GM12892 (cell line): ENCODE measurements at regions not wholly inside any gene's neighbourhood (a gene's known extent, or its start where the extent isn't known, plus 50 kb on each side); places are given as distances from the start of the nearest gene placed in this dataset.

Source experiments
- DNase-seq: peaks from one replicate; pipeline ENCODE4 v3.0.0; 2011; ENCODE audit not compliant: insufficient read length
- FAIRE-seq: peaks from 2 replicates; lab custom pipeline; 2011; peaks lifted over from hg19 to GRCh38; lab: Jason Lieb, UNC
- POLR2A ChIP-seq: IDR thresholded peaks from 2 replicates; pipeline ENCODE4 v1.6.1; 2011; ENCODE audit warnings: low read depth, low read length, control low read depth
- POLR2AphosphoS5 ChIP-seq: IDR thresholded peaks from 2 replicates; pipeline ENCODE4 v1.6.1; 2011; ENCODE audit warnings: low read depth, low read length, control low read depth
- TAF1 ChIP-seq: IDR thresholded peaks from 2 replicates; pipeline ENCODE4 v1.6.1; 2011; ENCODE audit warnings: low read depth, mild to moderate bottlenecking, control low read depth, low read length, borderline replicate concordance

GRCh38 chr6:134482593-134483270 lies 164.8 kb upstream of the SGK1 start:
- TF ChIP-seq POLR2AphosphoS5 (no peak), POLR2A (no peak), TAF1 (no peak)
- DNase-seq, result no peak
- FAIRE-seq, result no peak

DNA sequence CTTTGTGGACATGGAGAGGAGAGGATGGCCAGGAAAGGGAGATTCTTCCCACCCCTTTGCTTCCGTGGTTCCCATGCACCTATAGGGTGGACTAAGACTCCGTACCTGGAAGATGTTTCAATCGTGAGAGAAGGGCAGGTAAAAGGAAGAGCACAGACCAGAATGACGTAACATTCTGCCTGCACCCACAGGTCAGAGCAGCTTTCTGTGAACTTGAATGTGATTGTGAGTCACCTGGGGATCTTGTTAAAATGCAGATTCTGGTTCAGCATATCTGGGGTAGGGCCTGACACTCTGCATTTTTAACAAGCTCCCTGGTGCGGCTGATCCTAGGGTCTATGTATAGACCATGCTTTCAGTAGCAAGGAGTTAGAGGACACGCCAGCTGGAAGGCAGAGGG lies 164.1 kb upstream of the SGK1 start:
- FAIRE-seq (no peak), DNase-seq (no peak)
- TF ChIP-seq TAF1 (no peak), POLR2A (no peak), POLR2AphosphoS5 (no peak)

GRCh38 chr6:134480593-134480992 lies 162.7 kb upstream of the SGK1 start:
- TF ChIP-seq TAF1 (no peak), POLR2AphosphoS5 (no peak)
- FAIRE-seq, result no peak

DNA sequence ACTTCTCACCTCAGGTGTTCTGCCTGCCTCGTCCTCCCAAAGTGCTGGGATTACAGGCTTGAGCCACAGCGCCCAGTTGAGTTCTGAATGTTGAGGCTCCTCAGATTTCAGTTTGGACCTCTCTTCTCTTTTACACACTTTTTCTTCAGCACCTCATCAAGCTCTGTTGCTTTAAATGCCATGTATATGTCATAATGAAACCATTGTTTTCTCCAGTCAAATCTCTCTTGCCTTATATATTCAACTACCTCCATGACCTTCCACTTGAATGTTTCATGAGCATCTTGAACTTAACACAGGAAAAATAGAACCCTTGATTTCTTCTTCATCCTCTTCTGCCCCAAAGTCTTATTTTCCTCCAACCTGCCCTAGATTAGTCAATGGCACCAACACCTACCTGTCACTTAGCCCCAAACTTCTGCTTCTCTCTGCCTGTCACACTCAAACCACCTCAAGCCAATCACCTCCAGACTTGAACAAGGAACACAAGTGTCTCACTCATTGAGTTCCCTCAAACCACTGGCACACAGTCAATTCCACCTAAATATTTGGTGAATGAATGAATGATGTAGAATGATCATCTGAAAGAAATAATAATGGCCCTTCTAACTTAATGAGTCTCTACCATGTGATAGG lies 161.0 kb upstream of the SGK1 start:
- FAIRE-seq, result no peak
- DNase-seq, result no peak
- TF ChIP-seq POLR2AphosphoS5, result no peak
- TF ChIP-seq POLR2A, result no peak
- TF ChIP-seq TAF1, result no peak

More at GRCh38 chr6:134480593-134480992, 162.7 kb upstream of the SGK1 start:
- no peak for DNase-seq

GRCh38 chr6:134477991-134478635 lies 160.2 kb upstream of the SGK1 start:
- TF ChIP-seq TAF1 (no peak), POLR2A (no peak), POLR2AphosphoS5 (no peak)
- DNase-seq, result no peak
- no peak for FAIRE-seq

DNA sequence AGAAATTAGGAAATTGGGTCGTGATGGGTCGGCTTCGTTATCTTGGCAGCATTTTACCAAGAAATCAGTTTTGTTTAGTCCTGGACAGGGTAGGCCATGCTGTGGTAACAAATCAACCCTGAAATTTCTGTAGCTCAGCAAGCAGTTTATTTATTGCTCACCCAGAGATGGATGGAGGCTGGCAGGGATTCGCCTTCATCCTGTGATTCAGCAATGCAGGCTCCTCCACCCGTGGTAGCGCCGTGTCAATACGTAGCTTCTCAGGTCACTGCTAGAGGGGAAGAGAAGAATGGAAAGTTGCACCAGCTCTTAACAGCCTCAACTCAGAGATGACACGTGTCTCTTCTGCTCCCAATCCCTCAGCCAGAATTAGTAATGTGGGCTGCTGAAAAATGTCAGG lies 157.0 kb upstream of the SGK1 start:
- TF ChIP-seq POLR2AphosphoS5, result no peak
- no peak for TF ChIP-seq POLR2A
- TF ChIP-seq TAF1, result no peak
- FAIRE-seq (no peak), DNase-seq (no peak)

DNA sequence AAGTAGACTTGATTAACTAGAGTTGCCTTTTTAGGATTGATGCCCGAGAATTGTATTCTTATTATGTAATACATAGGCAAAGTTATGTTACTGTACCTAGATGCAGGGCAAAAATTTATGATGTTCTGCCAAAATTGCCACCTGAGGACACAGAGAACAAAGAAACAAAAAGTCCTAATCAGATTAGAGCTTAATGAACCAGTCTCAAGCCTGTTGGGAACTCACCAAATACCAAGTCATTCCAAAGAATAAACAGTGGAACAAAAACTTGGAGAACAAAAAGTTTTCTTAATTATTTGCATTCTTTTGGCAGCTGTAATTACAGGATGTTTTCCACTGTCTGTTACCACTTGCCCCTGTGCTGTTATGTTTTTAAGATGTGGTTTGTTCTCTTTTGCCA lies 154.7 kb upstream of the SGK1 start:
- DNase-seq (no peak), FAIRE-seq (no peak)
- no peak for TF ChIP-seq POLR2A

- no peak for TF ChIP-seq POLR2A
- no peak for TF ChIP-seq TAF1
- TF ChIP-seq POLR2AphosphoS5, result no peak
- FAIRE-seq, result no peak
- DNase-seq, result no peak
Observed at GRCh38 chr6:134472046-134472445, 154.1 kb upstream of the SGK1 start.

DNA sequence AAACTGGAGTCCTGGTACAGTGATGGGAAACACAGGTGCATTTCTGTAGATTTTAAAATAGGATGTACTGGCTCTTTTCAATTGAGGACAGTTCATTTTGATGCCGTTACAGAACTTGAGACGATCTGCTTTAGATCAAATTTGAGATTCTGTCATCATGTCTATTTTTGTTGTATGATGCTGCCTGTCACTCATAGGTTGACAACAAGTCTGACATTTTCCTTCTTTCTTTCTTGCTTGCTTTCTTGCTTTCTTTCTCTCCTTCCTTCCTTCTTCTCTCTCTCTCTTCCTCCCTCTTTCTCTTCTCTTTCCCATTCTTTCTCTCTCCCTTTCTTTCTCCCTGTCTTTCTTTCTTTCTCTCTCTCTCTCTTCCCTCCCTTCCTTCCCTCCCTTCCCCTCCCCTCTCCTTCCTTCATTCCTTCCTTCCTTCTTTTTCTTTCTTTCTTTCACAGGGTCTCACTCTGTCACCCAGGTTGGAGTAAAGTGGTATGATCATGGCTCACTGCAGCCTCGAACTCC lies 152.6 kb upstream of the SGK1 start:
- no peak for TF ChIP-seq POLR2A
- no peak for TF ChIP-seq TAF1
- no peak for TF ChIP-seq POLR2AphosphoS5
- no peak for FAIRE-seq

DNA sequence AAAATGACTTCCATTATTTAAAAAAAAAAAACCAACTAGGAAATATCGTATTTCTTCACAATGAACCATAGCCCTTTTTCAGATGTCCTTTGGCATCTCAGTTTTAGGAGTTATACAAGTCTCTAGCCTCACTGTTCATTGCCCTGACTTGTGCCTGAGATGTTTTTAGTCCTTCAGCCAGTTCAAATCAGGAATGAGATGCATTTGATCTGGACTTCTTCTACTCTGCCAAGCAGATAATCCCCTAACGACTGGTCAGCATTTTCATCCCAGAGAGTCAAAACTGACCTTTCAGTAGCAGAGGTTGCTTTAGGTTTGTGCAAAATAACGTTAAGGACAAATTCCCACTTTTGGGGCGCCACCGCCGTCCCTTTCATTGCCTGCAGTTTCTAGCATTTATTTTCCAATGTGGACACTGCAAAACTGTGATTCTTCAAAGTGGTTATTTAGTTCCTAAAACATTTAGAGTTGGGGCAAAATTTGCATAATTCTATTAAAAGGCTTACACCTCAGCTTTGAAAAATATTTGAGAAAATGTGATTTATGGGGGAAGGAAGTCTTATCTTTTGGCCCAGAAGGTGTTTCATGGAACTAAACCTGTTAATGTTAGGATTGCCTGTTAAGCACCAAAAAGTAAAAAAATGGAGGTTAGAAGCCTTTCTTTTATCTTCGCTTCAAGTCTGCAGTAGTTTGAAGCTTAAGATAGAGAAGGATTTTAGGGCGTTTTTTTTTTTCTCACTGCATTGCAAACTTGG lies 152.0 kb upstream of the SGK1 start:
- no peak for TF ChIP-seq POLR2AphosphoS5
- DNase-seq (no peak), FAIRE-seq (no peak)

More for the DNA sequence above, 152.6 kb upstream of the SGK1 start:
- DNase-seq, result no peak

- no peak for FAIRE-seq
- DNase-seq, result no peak
- TF ChIP-seq POLR2A, result no peak
Observed at GRCh38 chr6:134468633-134469032, 150.7 kb upstream of the SGK1 start.
